KMS-11 (cell line): ENCODE measurements at regions not wholly inside any gene's neighbourhood (a gene's known extent, or its start where the extent isn't known, plus 50 kb on each side); places are given as distances from the start of the nearest gene placed in this dataset.
A peak's percentile ranks its signal among the peaks of the same experiment; 100 is the strongest.
"Not testable (repeated sequence)": the region's sequence is repeated elsewhere in the genome, so short reads cannot be mapped to it uniquely, and the experiment has no call there.

Experiments
- H2AFZ ChIP-seq: fragments of 200-600 bp; sonication (generic); 2 replicates; pipeline ENCODE4 v1.6.1; 2016; ENCODE audit warnings: antibody characterized with exemption, mixed run types, low read depth
- H3K27ac ChIP-seq: fragments of 200-600 bp; sonication (generic); 2 replicates; pipeline ENCODE4 v1.6.1; 2016; ENCODE audit warnings: mild to moderate bottlenecking, mixed run types
- H3K27me3 ChIP-seq: fragments of 200-600 bp; sonication (generic); 2 replicates; pipeline ENCODE4 v1.6.1; 2017; ENCODE audit warnings: mild to moderate bottlenecking, low read depth, mixed run types, moderate library complexity; ENCODE audit not compliant: insufficient read depth
- H3K36me3 ChIP-seq: fragments of 200-600 bp; sonication (generic); 2 replicates; pipeline ENCODE4 v1.6.1; 2017; ENCODE audit warnings: mild to moderate bottlenecking, mixed run types; ENCODE audit not compliant: insufficient read depth
- H3K4me1 ChIP-seq: fragments of 200-600 bp; sonication (generic); 2 replicates; pipeline ENCODE4 v1.6.1; 2016; ENCODE audit warnings: mild to moderate bottlenecking, low read depth, mixed run types; ENCODE audit not compliant: poor library complexity, severe bottlenecking
- H3K4me2 ChIP-seq: fragments of 200-600 bp; sonication (generic); 2 replicates; pipeline ENCODE4 v1.7.0; 2016; ENCODE audit warnings: mild to moderate bottlenecking, mixed run types
- H3K4me3 ChIP-seq: fragments of 200-600 bp; sonication (generic); IDR thresholded peaks from 2 replicates; pipeline ENCODE4 v1.6.1; 2017; ENCODE audit warnings: low read depth, low read length, mixed read lengths; ENCODE audit not compliant: insufficient read depth
- H3K79me2 ChIP-seq: fragments of 200-600 bp; sonication (generic); 2 replicates; pipeline ENCODE4 v1.6.1; 2016; ENCODE audit warnings: low read depth, mixed run types; ENCODE audit not compliant: insufficient read depth
- H3K9ac ChIP-seq: fragments of 200-600 bp; sonication (generic); 2 replicates; pipeline ENCODE4 v1.6.1; 2016; ENCODE audit warnings: mild to moderate bottlenecking, mixed run types
- H4K20me1 ChIP-seq: fragments of 200-600 bp; sonication (generic); 2 replicates; pipeline ENCODE4 v1.6.1; 2016; ENCODE audit warnings: mild to moderate bottlenecking, mixed run types; ENCODE audit not compliant: insufficient read depth

DNA sequence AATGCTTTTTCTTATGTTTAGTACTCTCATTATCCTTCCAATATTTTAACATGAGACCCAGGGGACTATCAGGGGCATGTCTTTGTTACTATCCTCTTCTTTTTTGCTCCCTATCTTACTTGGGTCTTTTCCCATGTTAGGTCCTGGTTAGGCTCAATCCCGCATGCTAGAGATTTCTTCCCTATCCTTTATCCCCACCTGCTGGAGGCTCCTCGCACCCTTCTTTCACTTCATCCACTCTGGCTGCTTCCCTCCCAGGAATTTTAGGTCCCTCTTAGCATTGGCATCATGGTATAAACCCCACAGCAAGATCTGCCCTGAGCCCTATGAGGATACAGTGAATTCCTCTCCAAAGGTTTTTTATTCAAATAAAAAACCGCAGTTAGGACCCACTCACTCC lies 567.3 kb downstream of the ANKRD30B start:
- not testable (repeated sequence) for H4K20me1 ChIP-seq, H3K4me3 ChIP-seq, H3K27me3 ChIP-seq, H2AFZ ChIP-seq, H3K9ac ChIP-seq, H3K27ac ChIP-seq, H3K79me2 ChIP-seq, H3K4me2 ChIP-seq, H3K36me3 ChIP-seq, H3K4me1 ChIP-seq

DNA sequence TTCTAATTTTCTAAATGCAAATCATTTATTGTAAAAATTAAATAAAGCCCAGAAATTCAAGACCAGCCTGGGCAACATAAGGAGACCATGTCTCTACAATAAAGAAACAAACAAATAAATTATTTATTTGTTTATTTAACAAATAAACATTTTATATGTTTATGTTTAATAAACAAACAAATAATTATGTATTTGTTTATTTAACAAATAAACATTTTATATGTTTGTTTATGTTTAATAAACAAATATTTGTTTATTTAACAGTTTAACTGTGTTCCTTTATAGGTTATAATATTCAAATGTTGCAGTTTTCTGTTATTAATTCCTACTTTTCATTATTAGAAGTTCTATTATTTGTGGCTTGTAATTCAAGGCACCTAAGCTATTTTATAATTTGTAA lies 570.7 kb downstream of the ANKRD30B start:
- H3K4me3 ChIP-seq, H3K27me3 ChIP-seq, H2AFZ ChIP-seq, H3K4me2 ChIP-seq, H3K36me3 ChIP-seq, H3K9ac ChIP-seq, H3K4me1 ChIP-seq, H4K20me1 ChIP-seq, H3K27ac ChIP-seq, H3K79me2 ChIP-seq: not testable (repeated sequence)

DNA sequence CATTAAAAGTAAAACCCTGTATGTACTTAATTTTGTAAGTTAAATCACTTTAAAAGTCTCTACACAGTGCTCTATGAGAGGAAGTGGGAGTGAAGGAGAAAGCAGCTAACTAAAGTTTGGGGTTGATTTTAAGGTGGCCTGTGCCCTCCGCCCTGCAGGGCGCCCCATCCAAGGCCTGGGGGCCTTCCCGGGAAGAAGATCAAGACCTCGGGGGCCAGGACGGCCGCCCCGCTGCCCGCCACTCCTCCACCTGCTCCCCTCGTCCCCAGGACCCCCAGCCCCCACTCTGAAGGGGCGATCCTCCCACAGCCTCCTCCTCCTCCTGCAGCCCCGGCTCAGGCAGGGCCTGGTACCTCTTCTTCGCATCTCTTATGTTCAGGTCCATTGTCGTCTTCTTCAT lies 581.7 kb downstream of the ANKRD30B start:
- not testable (repeated sequence) for H3K4me2 ChIP-seq, H3K79me2 ChIP-seq, H3K27ac ChIP-seq, H4K20me1 ChIP-seq, H3K4me1 ChIP-seq, H2AFZ ChIP-seq, H3K27me3 ChIP-seq, H3K36me3 ChIP-seq, H3K4me3 ChIP-seq, H3K9ac ChIP-seq

DNA sequence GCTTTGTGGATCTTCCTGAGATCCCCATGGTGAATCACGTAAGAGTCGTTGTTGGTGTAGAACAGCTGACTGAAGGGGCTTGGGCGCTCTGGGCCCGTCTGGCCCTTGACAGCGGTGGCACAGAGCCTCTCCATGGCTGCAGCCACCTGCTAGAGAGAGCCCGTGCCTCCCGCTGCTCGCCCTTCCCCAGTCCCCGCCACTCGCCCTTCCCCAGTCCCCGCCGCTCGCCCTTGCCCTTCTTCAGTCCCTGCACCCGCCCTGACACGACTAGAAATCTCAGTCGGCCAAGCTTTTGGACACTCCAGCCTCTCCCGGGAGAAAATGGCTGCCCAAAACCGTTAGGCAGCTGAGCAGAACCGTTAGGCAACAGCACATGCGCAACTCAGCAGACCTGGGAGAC lies 582.2 kb downstream of the ANKRD30B start:
- H3K4me2 ChIP-seq, H4K20me1 ChIP-seq, H2AFZ ChIP-seq, H3K36me3 ChIP-seq, H3K27ac ChIP-seq, H3K4me1 ChIP-seq, H3K79me2 ChIP-seq, H3K4me3 ChIP-seq, H3K9ac ChIP-seq, H3K27me3 ChIP-seq: not testable (repeated sequence)

DNA sequence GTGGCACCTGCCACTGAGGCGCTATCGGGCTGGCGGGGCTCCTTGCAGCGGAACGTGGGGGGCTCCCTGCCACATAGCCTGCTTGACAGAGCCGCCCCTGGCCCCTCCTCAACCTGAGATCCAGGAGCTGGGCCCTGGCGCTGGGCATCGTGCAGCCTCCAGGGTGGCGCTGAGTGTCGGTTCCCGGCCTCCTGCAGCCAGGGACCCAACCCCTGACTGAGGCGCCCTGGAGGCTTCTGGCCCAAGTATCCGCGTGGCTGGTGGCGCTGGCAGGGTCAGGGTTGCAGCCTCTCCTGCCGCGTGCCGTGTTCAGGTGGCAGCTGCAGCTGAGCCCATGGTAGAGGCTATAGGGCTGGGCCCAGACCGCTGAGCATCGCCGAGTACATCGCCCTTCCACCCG lies 582.6 kb downstream of the ANKRD30B start:
- not testable (repeated sequence) for H4K20me1 ChIP-seq, H3K36me3 ChIP-seq, H3K4me3 ChIP-seq, H3K4me2 ChIP-seq, H3K79me2 ChIP-seq, H3K27ac ChIP-seq, H3K27me3 ChIP-seq, H3K4me1 ChIP-seq, H2AFZ ChIP-seq, H3K9ac ChIP-seq

DNA sequence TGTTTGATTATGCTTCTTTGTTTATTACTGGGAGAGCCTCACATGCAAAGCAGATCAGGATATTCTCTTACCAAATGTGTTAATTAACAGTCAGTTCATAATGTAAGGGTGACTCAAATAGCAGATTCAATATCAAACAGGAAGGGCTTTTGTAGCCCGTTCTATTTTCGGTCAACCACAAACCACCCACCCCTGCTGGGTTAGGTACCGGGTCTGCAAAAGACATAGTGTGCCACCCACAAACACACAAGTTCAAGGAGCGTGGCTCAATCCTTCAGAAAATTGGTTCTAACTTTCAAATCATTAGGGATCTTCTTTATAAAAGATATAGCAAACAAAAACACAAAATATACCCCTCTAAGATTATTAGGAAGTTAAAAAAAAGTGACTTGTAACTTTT lies 627.7 kb downstream of the ANKRD30B start:
- not testable (repeated sequence) for H3K79me2 ChIP-seq, H3K4me3 ChIP-seq, H2AFZ ChIP-seq, H3K9ac ChIP-seq, H3K27me3 ChIP-seq, H4K20me1 ChIP-seq, H3K36me3 ChIP-seq, H3K27ac ChIP-seq
- Histone ChIP-seq H3K4me1 (peaks cover 15% of the 10 kb centered on the region), H3K4me2 (peak overlapping the region; percentile 36; the same call in 1 of the 2 replicates)

DNA sequence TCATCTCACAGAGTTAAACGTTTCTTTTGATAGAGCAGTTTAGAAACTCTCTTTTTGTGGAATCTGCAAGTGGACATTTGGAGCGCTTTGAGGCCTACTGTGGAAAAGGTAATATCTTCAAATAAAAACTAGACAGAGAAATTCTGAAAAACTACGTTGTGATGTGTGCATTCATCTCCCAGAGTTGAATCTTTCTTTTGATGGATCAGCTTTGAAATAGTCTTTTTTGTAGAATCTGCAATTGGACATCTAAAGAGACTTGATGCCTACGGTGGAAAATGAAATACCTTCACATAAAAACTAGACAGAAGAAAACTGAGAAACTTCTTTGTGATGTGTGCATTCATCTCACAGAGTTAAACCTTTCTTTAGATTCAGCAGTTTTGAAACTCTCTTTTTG lies 659.9 kb downstream of the ANKRD30B start:
- H3K27ac ChIP-seq, H3K4me1 ChIP-seq, H3K9ac ChIP-seq, H2AFZ ChIP-seq, H3K4me2 ChIP-seq, H3K4me3 ChIP-seq, H3K79me2 ChIP-seq, H3K27me3 ChIP-seq, H4K20me1 ChIP-seq, H3K36me3 ChIP-seq: not testable (repeated sequence)
